Coronary artery (tissue), 2 donors: ENCODE measurements at regions not wholly inside any gene's neighbourhood (a gene's known extent, or its start where the extent isn't known, plus 50 kb on each side); places are given as distances from the start of the nearest gene placed in this dataset.

ENCODE experiments used
- DNase-seq: peaks from one replicate; pipeline ENCODE4 v3.0.0-alpha.2; 2017; ENCODE audit warnings: low spot score
- H3K27ac ChIP-seq, 2 donors: fragments of 200-600 bp; sonication (generic); one replicate each; pipeline ENCODE4 v1.5.1; 2016 to 2019
- H3K4me3 ChIP-seq: fragments of 200-600 bp; sonication (generic); 2 replicates; pipeline ENCODE4 v1.5.1; 2016; ENCODE audit warnings: mild to moderate bottlenecking, moderate library complexity
- TF ChIP-seq, protein P1 (sequence below): fragments of 200-600 bp; sonication (generic); IDR thresholded peaks from one replicate; pipeline ENCODE4 v1.5.1; 2019; ENCODE audit warnings: antibody characterized with exemption

DNA sequence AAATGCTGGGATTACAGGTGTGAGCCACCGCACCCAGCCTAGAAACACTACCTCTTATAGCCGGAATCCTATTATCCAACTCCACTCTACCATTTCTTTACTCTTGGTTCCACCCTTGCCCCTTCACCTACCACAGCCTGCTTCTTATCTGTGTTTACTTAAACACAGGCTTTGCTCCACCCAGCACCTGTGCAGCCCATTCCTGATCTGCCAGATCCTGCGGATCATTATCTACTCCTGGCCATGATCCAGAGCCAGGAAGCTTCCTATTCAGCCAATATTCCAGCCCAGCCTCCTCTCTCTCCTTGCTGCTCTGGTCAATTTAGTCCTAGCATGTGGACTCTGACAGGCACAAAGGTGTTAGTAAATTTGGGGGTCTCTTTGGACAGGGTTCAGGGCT is 98.8 kb upstream of the MED13 start:
- DNase-seq: no peak
- Histone ChIP-seq H3K27ac (no peak overlapping the region), H3K4me3 (no peak overlapping the region)
- TF ChIP-seq, protein P1, sequence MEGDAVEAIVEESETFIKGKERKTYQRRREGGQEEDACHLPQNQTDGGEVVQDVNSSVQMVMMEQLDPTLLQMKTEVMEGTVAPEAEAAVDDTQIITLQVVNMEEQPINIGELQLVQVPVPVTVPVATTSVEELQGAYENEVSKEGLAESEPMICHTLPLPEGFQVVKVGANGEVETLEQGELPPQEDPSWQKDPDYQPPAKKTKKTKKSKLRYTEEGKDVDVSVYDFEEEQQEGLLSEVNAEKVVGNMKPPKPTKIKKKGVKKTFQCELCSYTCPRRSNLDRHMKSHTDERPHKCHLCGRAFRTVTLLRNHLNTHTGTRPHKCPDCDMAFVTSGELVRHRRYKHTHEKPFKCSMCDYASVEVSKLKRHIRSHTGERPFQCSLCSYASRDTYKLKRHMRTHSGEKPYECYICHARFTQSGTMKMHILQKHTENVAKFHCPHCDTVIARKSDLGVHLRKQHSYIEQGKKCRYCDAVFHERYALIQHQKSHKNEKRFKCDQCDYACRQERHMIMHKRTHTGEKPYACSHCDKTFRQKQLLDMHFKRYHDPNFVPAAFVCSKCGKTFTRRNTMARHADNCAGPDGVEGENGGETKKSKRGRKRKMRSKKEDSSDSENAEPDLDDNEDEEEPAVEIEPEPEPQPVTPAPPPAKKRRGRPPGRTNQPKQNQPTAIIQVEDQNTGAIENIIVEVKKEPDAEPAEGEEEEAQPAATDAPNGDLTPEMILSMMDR: no peak

DNA sequence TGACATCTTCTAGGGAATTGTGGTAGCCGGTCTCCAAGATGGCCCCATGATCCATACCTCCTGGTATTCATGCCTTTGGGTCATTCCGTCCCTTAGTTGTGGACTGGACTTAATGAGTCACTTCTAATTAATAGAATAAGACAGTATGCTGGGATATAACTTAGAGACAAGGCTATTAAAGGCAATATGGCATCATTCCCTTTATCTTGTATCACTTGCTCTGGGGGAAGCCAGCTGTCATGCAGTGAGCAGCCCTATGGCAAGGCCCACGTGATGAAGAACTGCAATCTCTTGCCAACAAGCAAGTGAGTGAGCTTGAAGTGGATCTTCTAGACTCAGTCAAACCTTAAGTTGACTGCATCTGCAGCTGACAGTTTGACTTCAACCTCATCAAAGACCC is 97.8 kb upstream of the MED13 start:
- no peak for DNase-seq
- no peak overlapping the region for H3K27ac ChIP-seq
- TF ChIP-seq, protein P1: no peak

DNA sequence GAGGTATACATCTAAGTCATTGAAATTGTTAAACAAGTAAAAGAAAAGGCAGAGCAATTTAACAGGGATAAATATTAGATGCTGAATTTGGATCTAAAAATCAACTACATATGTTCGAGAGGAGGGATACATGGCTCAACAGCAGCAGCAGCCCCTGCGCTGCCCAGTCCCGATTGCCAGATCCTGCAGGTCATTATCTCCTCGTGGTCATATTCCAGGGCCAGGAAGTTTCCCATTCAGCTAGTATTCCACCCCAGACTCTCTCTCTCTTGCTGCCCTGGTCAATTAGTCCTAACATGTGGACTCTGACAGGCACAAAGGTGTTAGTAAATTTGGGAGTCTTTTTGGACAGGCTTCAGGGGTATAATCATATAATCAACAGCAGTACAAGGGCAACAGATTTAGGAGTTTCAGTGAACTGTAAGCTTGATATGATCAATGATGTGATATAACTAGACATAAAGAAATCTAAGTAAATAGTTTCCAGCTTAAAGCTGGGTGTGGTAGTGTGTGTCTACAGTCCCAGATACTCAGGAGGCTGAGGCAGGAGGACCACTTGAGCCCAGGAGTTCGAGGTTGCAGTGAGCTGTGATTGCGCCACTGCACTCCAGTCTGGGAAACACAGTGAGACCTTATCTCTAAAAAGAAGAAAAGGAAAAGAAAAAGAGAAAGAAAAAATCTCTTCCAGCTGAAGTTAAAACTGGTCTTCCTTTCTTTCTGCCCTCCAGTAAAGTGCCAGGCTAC is 96.5 kb upstream of the MED13 start:
- TF ChIP-seq, protein P1: no peak

More for the DNA sequence above, 97.8 kb upstream of the MED13 start:
- no peak overlapping the region for H3K4me3 ChIP-seq

DNA sequence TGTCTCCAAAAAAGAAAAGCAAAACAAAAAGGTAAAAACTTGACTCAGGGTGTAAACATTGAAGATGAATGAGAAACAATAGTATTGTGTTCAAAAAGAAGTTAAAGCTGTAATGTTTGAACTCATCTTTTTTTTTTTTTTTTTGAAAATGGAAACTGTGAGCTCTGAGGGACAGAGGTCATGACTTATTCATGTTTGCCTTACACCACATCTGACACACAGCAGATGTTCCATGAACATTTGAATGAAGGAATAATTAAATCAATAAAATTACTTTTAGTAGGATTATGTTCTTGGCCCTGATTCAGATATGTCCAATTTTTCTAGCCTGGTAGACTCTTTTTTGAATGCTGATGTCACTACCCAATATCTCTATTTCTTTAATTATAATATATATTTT is 95.7 kb upstream of the MED13 start:
- TF ChIP-seq, protein P1: no peak
- H3K4me3 ChIP-seq: no peak overlapping the region
- DNase-seq: no peak
- H3K27ac ChIP-seq: no peak overlapping the region

More for the DNA sequence above, 96.5 kb upstream of the MED13 start:
- no peak overlapping the region for H3K27ac ChIP-seq
- DNase-seq: no peak
- no peak overlapping the region for H3K4me3 ChIP-seq

DNA sequence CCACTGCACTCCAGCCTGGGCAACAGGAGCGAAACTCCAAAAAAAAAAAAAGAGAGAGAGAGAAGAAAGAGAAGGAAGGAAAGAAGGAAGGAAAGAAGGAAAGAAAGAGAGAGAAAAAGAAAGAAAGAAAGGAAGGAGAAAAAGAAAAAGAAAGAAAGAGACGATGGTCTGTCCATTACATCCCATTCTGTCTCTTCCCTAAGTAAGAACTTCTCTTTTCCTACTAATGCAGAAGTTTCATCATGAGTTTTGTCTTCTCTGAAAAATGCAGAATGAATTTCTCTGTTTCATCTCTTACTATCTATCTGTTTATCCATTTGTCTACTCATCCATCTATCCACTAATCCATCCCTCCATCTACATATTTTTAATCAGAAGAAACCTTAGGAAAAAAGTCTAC is 94.9 kb upstream of the MED13 start:
- H3K27ac ChIP-seq: no peak overlapping the region
- TF ChIP-seq, protein P1: no peak
- no peak overlapping the region for H3K4me3 ChIP-seq
- DNase-seq: no peak

DNA sequence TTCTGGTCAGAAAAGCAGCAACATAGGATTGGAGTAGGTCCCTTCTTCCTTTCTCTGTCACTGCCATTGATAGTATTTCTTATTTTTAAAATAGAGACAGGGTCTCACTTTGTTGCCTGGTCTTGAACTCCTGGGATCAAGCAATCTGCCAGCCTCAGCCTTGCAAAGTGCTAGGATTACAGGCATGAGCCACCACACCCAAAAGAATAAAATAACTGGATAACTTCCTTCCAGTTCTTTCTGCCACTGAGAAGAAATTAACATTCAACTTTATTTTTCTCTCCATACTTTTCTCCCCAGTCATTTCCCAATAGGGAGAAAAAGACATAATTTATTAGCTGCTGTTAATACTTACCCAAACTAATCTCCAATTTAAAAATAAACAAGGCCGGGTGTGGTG is 91.9 kb upstream of the MED13 start:
- no peak for DNase-seq
- H3K4me3 ChIP-seq: no peak overlapping the region
- TF ChIP-seq, protein P1: no peak
- no peak overlapping the region for H3K27ac ChIP-seq

DNA sequence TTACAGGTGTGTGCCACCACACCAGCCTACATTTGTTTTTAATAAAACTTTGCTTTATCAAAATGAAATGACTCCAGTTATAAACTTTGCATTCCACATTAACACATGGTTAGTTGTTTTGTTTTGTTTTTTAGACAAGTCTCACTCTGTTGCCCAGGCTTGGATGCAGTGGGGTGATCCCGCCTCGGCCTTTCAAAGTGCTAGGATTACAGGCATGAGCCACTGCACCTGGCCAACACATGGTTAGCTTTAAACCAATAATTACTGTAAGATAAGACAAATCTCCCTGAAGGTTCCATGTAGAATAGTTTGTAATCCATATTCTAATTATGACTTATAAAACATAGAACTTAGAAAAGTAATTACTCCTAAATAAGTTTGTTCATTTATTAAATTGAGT is 89.8 kb upstream of the MED13 start:
- H3K27ac ChIP-seq: no peak overlapping the region
- TF ChIP-seq, protein P1: no peak

More for the DNA sequence above, 89.8 kb upstream of the MED13 start:
- no peak overlapping the region for H3K4me3 ChIP-seq
- no peak for DNase-seq
